Thoracic aorta (tissue), 2 donors: ENCODE measurements at regions not wholly inside any gene's neighbourhood (a gene's known extent, or its start where the extent isn't known, plus 50 kb on each side); places are given as distances from the start of the nearest gene placed in this dataset.

Source experiments
- ATAC-seq: fragments of 150-250 bp; one replicate; pipeline ENCODE4 v1.8.0; 2017; ENCODE audit warnings: low read depth; ENCODE audit not compliant: insufficient number of reproducible peaks, low FRiP score
- DNase-seq: peaks from one replicate; pipeline ENCODE4 v3.0.0-alpha.2; 2020; ENCODE audit warnings: low spot score
- H3K27ac ChIP-seq, 2 donors: fragments of 200-600 bp; sonication (generic); 1 replicate in 1 of 2; 2 replicates in 1 of 2; pipeline ENCODE4 v1.5.1; 2016; ENCODE audit warnings: mild to moderate bottlenecking in 2 of 2, moderate library complexity in 2 of 2
- H3K27me3 ChIP-seq: fragments of 200-600 bp; sonication (generic); replicated peaks from 2 replicates; pipeline ENCODE4 v1.6.0; 2016; ENCODE audit warnings: mild to moderate bottlenecking; ENCODE audit not compliant: insufficient read depth
- H3K36me3 ChIP-seq: fragments of 200-600 bp; sonication (generic); one replicate; pipeline ENCODE4 v1.5.1; 2016
- H3K4me1 ChIP-seq, 2 donors: fragments of 200-600 bp; sonication (generic); 1 replicate in 1 of 2; 2 replicates in 1 of 2; pipeline versions ENCODE4 v1.5.1 to v1.6.0; 2016; ENCODE audit warnings: low read depth in 2 of 2, mild to moderate bottlenecking in 1 of 2; ENCODE audit not compliant: control insufficient read depth in 1 of 2
- H3K4me3 ChIP-seq: fragments of 200-600 bp; sonication (generic); 2 replicates; pipeline ENCODE4 v1.5.1; 2016; ENCODE audit warnings: mild to moderate bottlenecking
- H3K9me3 ChIP-seq: fragments of 200-600 bp; sonication (generic); 2 replicates; pipeline ENCODE4 v1.5.1; 2016
- TF ChIP-seq, protein P1 (sequence below): fragments of 200-600 bp; sonication (generic); IDR thresholded peaks from one replicate; pipeline ENCODE4 v1.5.1; 2019; ENCODE audit warnings: antibody characterized with exemption

DNA sequence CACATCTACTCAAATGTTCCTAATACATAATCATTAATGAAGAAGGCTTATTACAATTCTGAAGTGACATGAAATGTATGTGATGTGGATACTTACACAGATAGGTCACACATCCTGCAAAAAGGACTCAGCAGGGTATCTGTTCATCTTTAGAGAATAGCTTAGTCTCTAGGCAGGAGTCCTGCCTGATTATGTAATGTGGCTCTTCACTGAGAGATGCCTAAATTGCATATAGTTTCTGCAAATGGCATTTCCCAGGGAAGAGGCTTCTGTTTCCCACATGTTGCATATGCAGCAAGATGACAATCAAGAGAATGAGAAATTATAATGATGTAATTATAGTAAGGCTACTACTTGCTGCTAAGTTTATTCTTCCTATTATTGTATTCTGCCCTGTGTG lies 58.8 kb upstream of the SLC36A4 start:
- no peaks in the 10 kb centered on the region for H3K27me3 ChIP-seq
- DNase-seq (no peak), ATAC-seq (no peak)
- H3K27ac ChIP-seq = no peak overlapping the region
- TF ChIP-seq, protein P1, sequence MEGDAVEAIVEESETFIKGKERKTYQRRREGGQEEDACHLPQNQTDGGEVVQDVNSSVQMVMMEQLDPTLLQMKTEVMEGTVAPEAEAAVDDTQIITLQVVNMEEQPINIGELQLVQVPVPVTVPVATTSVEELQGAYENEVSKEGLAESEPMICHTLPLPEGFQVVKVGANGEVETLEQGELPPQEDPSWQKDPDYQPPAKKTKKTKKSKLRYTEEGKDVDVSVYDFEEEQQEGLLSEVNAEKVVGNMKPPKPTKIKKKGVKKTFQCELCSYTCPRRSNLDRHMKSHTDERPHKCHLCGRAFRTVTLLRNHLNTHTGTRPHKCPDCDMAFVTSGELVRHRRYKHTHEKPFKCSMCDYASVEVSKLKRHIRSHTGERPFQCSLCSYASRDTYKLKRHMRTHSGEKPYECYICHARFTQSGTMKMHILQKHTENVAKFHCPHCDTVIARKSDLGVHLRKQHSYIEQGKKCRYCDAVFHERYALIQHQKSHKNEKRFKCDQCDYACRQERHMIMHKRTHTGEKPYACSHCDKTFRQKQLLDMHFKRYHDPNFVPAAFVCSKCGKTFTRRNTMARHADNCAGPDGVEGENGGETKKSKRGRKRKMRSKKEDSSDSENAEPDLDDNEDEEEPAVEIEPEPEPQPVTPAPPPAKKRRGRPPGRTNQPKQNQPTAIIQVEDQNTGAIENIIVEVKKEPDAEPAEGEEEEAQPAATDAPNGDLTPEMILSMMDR = no peak
- no peak overlapping the region for H3K4me3 ChIP-seq
- H3K36me3 ChIP-seq = no peaks in the 10 kb centered on the region
- peaks cover 9% of the 10 kb centered on the region for H3K9me3 ChIP-seq
- H3K4me1 ChIP-seq = no peaks in the 10 kb centered on the region

GRCh38 chr11:93267383-93267782 lies 63.2 kb upstream of the DEUP1 start:
- TF ChIP-seq, protein P1 = no peak
- no peak for DNase-seq
- no peaks in the 10 kb centered on the region for H3K4me1 ChIP-seq
- no peaks in the 10 kb centered on the region for H3K27me3 ChIP-seq
- H3K4me3 ChIP-seq = no peak overlapping the region
- no peak overlapping the region for H3K27ac ChIP-seq
- ATAC-seq = no peak
- H3K9me3 ChIP-seq = no peaks in the 10 kb centered on the region
- H3K36me3 ChIP-seq = no peaks in the 10 kb centered on the region

DNA sequence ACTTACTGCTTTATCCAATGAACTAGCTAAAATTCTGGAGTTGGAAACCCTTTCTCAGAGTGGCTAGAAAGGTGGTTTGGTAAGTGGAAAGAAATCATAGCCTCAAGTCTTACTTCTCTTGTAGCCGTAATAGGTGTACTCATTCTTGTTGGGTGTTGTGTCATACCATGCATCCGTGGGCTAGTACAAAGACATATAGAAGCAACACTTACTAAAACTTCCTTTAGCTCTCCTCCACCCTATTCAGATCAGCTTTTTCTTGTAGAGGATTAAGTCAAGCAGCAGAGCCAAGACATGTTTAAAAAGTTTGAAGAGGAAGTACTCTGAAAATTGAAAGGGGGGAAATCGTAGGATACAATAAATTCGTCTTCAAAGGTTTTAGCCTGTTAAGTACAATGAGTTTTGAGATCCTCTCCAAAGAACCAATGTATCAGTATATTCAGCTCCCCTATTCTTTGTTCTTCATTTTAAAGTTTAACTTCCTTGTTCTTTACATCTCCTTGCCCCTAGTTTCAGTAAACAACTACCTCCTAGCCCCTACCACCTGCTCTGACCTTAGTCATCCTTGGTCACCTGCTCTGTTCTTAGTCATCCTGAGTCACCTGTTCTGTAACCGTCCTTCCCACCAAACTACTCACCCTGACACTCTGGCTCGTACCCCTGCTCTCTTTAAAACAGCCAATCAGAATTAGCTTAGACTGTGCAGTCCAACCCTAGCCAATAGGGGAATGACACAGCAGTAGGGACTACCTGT lies 62.1 kb upstream of the DEUP1 start:
- H3K4me3 ChIP-seq = no peak overlapping the region
- H3K9me3 ChIP-seq = no peaks in the 10 kb centered on the region
- H3K27ac ChIP-seq = no peak overlapping the region
- no peaks in the 10 kb centered on the region for H3K27me3 ChIP-seq
- no peaks in the 10 kb centered on the region for H3K36me3 ChIP-seq
- ATAC-seq = no peak
- TF ChIP-seq, protein P1 = no peak
- DNase-seq = no peak
- no peaks in the 10 kb centered on the region for H3K4me1 ChIP-seq

DNA sequence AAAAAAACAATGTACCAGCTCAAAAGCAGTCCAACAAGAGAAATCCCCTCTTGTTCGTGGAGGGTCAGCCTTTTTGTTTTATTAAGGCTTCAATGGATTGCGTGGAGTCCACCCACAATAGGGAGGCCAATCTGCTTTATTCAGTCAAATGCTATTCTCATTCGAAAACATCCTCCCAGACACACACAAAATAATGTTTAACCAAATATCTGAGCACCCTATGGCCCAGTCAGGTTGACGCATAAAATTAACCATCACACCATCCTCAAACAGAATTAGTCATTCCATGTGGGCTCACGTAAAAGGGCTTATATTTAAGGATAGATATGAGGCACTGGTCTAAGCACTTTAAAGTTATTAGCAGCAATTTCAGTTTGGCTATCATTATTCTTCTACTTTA lies 58.9 kb upstream of the DEUP1 start:
- no peak for ATAC-seq
- no peaks in the 10 kb centered on the region for H3K9me3 ChIP-seq
- no peaks in the 10 kb centered on the region for H3K36me3 ChIP-seq
- TF ChIP-seq, protein P1 = no peak
- H3K4me1 ChIP-seq = no peaks in the 10 kb centered on the region
- no peak overlapping the region for H3K27ac ChIP-seq
- H3K4me3 ChIP-seq = no peak overlapping the region
- H3K27me3 ChIP-seq = no peaks in the 10 kb centered on the region
- no peak for DNase-seq

DNA sequence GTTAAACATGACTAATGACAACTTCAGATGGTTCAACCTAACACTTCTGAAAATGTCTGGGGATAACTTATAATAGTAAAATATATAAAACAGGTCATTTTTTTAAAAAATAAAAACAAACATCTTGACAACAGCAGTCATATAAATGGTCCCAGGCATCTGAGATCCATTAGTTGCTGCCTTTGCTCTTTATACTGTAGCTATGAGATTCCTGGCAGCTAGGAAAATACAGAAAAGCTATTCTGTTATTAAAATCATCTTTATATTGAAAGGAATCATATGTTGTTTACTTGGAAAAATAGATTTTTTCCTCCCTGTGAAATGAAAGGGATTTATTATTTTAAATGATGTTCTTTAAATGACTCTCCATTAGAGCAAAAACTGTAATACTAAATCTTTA lies 55.7 kb upstream of the DEUP1 start:
- no peak for DNase-seq
- Histone ChIP-seq H3K27ac (no peak overlapping the region), H3K36me3 (no peaks in the 10 kb centered on the region), H3K4me1 (no peaks in the 10 kb centered on the region), H3K4me3 (no peak overlapping the region), H3K9me3 (no peaks in the 10 kb centered on the region), H3K27me3 (no peaks in the 10 kb centered on the region)
- TF ChIP-seq, protein P1 = no peak
- ATAC-seq = no peak
